SW 1271 (cell line): ENCODE measurements at regions not wholly inside any gene's neighbourhood (a gene's known extent, or its start where the extent isn't known, plus 50 kb on each side); places are given as distances from the start of the nearest gene placed in this dataset.

Source experiments
- DNase-seq, 2 experiments: peaks; one replicate each; lab custom pipeline; 2025; lab: John Stamatoyannopoulos, UW

- no peak for DNase-seq
Observed at GRCh38 chr7:54629771-54630170, 87.6 kb downstream of the VSTM2A start.

GRCh38 chr7:54622696-54623309, 80.6 kb downstream of the VSTM2A start:
- DNase-seq = no peak
